ENCODE measurements at regions not wholly inside any gene's neighbourhood (a gene's known extent, or its start where the extent isn't known, plus 50 kb on each side); places are given as distances from the start of the nearest gene placed in this dataset.

DNA sequence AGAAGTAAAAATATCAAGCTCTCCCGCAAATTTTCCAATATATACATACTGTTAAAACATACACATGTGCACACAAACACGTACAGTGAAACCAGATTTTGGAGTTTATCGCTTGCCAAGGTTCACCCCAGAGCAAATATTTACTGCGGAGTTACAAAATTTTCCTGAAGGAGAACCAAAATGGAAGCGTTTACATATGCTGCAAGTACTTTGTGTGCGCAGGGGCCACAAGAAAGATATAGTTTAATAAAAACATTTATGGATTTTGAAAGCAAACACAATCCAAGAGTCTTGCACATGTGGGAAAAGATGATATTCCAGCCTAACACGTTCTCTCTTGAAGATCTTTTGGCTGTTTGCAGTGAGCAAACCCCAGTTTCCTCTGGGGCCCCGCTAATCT lies 301.3 kb upstream of the NFE2L3 start:
- TF ChIP-seq ZNF274 (IDR thresholded peaks at IDR 0.05; ENCODE audit: low read depth, low read length): no peak
- TF ChIP-seq POLR2A (IDR thresholded peaks at IDR 0.05; ENCODE audit: borderline replicate concordance, extremely low read depth, insufficient read depth, insufficient read length): no peak
- TF ChIP-seq, protein P1, sequence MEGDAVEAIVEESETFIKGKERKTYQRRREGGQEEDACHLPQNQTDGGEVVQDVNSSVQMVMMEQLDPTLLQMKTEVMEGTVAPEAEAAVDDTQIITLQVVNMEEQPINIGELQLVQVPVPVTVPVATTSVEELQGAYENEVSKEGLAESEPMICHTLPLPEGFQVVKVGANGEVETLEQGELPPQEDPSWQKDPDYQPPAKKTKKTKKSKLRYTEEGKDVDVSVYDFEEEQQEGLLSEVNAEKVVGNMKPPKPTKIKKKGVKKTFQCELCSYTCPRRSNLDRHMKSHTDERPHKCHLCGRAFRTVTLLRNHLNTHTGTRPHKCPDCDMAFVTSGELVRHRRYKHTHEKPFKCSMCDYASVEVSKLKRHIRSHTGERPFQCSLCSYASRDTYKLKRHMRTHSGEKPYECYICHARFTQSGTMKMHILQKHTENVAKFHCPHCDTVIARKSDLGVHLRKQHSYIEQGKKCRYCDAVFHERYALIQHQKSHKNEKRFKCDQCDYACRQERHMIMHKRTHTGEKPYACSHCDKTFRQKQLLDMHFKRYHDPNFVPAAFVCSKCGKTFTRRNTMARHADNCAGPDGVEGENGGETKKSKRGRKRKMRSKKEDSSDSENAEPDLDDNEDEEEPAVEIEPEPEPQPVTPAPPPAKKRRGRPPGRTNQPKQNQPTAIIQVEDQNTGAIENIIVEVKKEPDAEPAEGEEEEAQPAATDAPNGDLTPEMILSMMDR (IDR thresholded peaks at IDR 0.05 in 2 of 3, conservative IDR thresholded peaks at IDR 0.05 in 1 of 3; ENCODE audit: borderline replicate concordance in 1 of 3, insufficient read depth in 1 of 3, low read depth in 2 of 3, low read length in 2 of 3): no peak
- no peak for TF ChIP-seq RAD21 (IDR thresholded peaks at IDR 0.05; ENCODE audit: low read depth)
- no peak for TF ChIP-seq YY1 (IDR thresholded peaks at IDR 0.05; ENCODE audit: extremely low read depth, insufficient replicate concordance, low read depth, low read length)
- TF ChIP-seq, protein P2, sequence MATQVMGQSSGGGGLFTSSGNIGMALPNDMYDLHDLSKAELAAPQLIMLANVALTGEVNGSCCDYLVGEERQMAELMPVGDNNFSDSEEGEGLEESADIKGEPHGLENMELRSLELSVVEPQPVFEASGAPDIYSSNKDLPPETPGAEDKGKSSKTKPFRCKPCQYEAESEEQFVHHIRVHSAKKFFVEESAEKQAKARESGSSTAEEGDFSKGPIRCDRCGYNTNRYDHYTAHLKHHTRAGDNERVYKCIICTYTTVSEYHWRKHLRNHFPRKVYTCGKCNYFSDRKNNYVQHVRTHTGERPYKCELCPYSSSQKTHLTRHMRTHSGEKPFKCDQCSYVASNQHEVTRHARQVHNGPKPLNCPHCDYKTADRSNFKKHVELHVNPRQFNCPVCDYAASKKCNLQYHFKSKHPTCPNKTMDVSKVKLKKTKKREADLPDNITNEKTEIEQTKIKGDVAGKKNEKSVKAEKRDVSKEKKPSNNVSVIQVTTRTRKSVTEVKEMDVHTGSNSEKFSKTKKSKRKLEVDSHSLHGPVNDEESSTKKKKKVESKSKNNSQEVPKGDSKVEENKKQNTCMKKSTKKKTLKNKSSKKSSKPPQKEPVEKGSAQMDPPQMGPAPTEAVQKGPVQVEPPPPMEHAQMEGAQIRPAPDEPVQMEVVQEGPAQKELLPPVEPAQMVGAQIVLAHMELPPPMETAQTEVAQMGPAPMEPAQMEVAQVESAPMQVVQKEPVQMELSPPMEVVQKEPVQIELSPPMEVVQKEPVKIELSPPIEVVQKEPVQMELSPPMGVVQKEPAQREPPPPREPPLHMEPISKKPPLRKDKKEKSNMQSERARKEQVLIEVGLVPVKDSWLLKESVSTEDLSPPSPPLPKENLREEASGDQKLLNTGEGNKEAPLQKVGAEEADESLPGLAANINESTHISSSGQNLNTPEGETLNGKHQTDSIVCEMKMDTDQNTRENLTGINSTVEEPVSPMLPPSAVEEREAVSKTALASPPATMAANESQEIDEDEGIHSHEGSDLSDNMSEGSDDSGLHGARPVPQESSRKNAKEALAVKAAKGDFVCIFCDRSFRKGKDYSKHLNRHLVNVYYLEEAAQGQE (IDR thresholded peaks at IDR 0.05; ENCODE audit: low read depth): no peak
- TF ChIP-seq EZH2phosphoT487 (IDR thresholded peaks at IDR 0.05; ENCODE audit: borderline replicate concordance): no peak
- no peak for TF ChIP-seq EZH2 (IDR thresholded peaks at IDR 0.05)
- no peak for TF ChIP-seq SIN3A (IDR thresholded peaks at IDR 0.05; ENCODE audit: low read depth)
- no peak for TF ChIP-seq TCF7L2 (IDR thresholded peaks at IDR 0.05; ENCODE audit: borderline replicate concordance, extremely low read depth, insufficient read depth, insufficient read length)
- TF ChIP-seq SRF (IDR thresholded peaks at IDR 0.05; ENCODE audit: low read depth): no peak
- no peak for TF ChIP-seq POLR2AphosphoS5 (IDR thresholded peaks at IDR 0.05; ENCODE audit: low read depth, low read length)

Measured in HCT116 (cell line).